T-helper 1 cell (primary cell): ENCODE measurements at regions not wholly inside any gene's neighbourhood (a gene's known extent, or its start where the extent isn't known, plus 50 kb on each side); places are given as distances from the start of the nearest gene placed in this dataset.
"Not testable (repeated sequence)": the region's sequence is repeated elsewhere in the genome, so short reads cannot be mapped to it uniquely, and the experiment has no call there.

Source experiments
- DNase-seq, 5 donors: peaks; one replicate each; pipeline ENCODE4 v3.0.0-alpha.2; 2012 to 2020

GRCh38 chr6:170192905-170193304 is 98.0 kb downstream of the DLL1 start:
- no peak for DNase-seq

GRCh38 chr6:170192101-170192500 is 98.8 kb downstream of the DLL1 start:
- DNase-seq: not testable (repeated sequence)

- DNase-seq: no peak
Measured at GRCh38 chr6:170190046-170190445, 100.8 kb downstream of the DLL1 start.

GRCh38 chr6:170189236-170189635 is 101.6 kb downstream of the DLL1 start:
- no peak for DNase-seq

- no peak for DNase-seq
Measured at GRCh38 chr6:170188571-170189001, 102.3 kb downstream of the DLL1 start.

GRCh38 chr6:170187669-170188566 is 103.0 kb downstream of the DLL1 start:
- no peak for DNase-seq

GRCh38 chr6:170186941-170187668 is 103.8 kb downstream of the DLL1 start:
- DNase-seq: no peak

GRCh38 chr6:170186006-170186935 is 104.6 kb downstream of the DLL1 start:
- DNase-seq: no peak

- DNase-seq: no peak
Measured at GRCh38 chr6:170185175-170185978, 105.5 kb downstream of the DLL1 start.

GRCh38 chr6:170184316-170184715 is 106.6 kb downstream of the DLL1 start:
- DNase-seq: no peak

GRCh38 chr6:170183521-170183920 is 107.4 kb downstream of the DLL1 start:
- no peak for DNase-seq

- no peak for DNase-seq
Measured at GRCh38 chr6:170182781-170183120, 108.1 kb downstream of the DLL1 start.

- no peak for DNase-seq
Measured at GRCh38 chr6:170182093-170182780, 108.6 kb downstream of the DLL1 start.

- DNase-seq: no peak
Measured at GRCh38 chr6:170181338-170181690, 109.6 kb downstream of the DLL1 start.

- no peak for DNase-seq
Measured at GRCh38 chr6:170180671-170181337, 110.1 kb downstream of the DLL1 start.

GRCh38 chr6:170179616-170180324 is 111.1 kb downstream of the DLL1 start:
- DNase-seq: no peak

- DNase-seq: no peak
Measured at GRCh38 chr6:170178561-170179477, 112.1 kb downstream of the DLL1 start.

- DNase-seq: no peak
Measured at GRCh38 chr6:170177772-170178560, 112.9 kb downstream of the DLL1 start.
